T-helper 2 cell treated with Interferon-gamma antibody and Interleukin-4, amounts not matched to agents 5 μg/mL and 100 μg/mL, for 36 hours (primary cell): ENCODE measurements at regions not wholly inside any gene's neighbourhood (a gene's known extent, or its start where the extent isn't known, plus 50 kb on each side); places are given as distances from the start of the nearest gene placed in this dataset.
"Not testable (repeated sequence)": the region's sequence is repeated elsewhere in the genome, so short reads cannot be mapped to it uniquely, and the experiment has no call there.

Source experiments
- DNase-seq: peaks from one replicate; pipeline ENCODE4 v3.0.0; 2021; ENCODE audit warnings: low spot score
- H3K27ac Mint-ChIP-seq: one replicate; pipeline ENCODE4 v1.8.0; 2021; ENCODE audit warnings: mild to moderate bottlenecking, mixed read lengths
- H3K27me3 Mint-ChIP-seq: one replicate; pipeline ENCODE4 v1.8.0; 2021; ENCODE audit warnings: low read depth, mixed read lengths
- H3K36me3 Mint-ChIP-seq: one replicate; pipeline ENCODE4 v1.8.0; 2021; ENCODE audit warnings: low read depth, mixed read lengths
- H3K4me1 Mint-ChIP-seq: one replicate; pipeline ENCODE4 v1.8.0; 2021; ENCODE audit warnings: low read depth, mixed read lengths
- H3K4me3 Mint-ChIP-seq: one replicate; pipeline ENCODE4 v1.8.0; 2022; ENCODE audit warnings: mild to moderate bottlenecking, moderate library complexity, mixed read lengths
- H3K9me3 Mint-ChIP-seq: one replicate; pipeline ENCODE4 v1.8.0; 2021; ENCODE audit warnings: mixed read lengths

GRCh38 chr14:105938959-105939358 lies 412.6 kb downstream of the TMEM121 start:
- Mint-ChIP-seq H3K27ac (no peak overlapping the region), H3K27me3 (peaks cover 15% of the 10 kb centered on the region), H3K9me3 (peaks cover 13% of the 10 kb centered on the region), H3K4me3 (no peak overlapping the region), H3K4me1 (no peaks in the 10 kb centered on the region), H3K36me3 (no peaks in the 10 kb centered on the region)
- no peak for DNase-seq

- H3K27ac Mint-ChIP-seq, result no peak overlapping the region
- peaks cover 4% of the 10 kb centered on the region for H3K4me1 Mint-ChIP-seq
- peaks cover 8% of the 10 kb centered on the region for H3K27me3 Mint-ChIP-seq
- no peaks in the 10 kb centered on the region for H3K36me3 Mint-ChIP-seq
- no peak for DNase-seq
- peaks cover 13% of the 10 kb centered on the region for H3K9me3 Mint-ChIP-seq
- no peak overlapping the region for H3K4me3 Mint-ChIP-seq
Measured at GRCh38 chr14:105939810-105940508, 413.6 kb downstream of the TMEM121 start.

- H3K9me3 Mint-ChIP-seq, result peaks cover 13% of the 10 kb centered on the region
- no peak for DNase-seq
- no peak overlapping the region for H3K27ac Mint-ChIP-seq
- H3K4me3 Mint-ChIP-seq, result no peak overlapping the region
- peaks cover 7% of the 10 kb centered on the region for H3K4me1 Mint-ChIP-seq
- no peaks in the 10 kb centered on the region for H3K36me3 Mint-ChIP-seq
- H3K27me3 Mint-ChIP-seq, result peaks cover 2% of the 10 kb centered on the region
Measured at GRCh38 chr14:105940534-105941225, 414.3 kb downstream of the TMEM121 start.

GRCh38 chr14:105941226-105942166 lies 415.1 kb downstream of the TMEM121 start:
- peaks cover 2% of the 10 kb centered on the region for H3K27me3 Mint-ChIP-seq

GRCh38 chr14:105942725-105943124 lies 416.3 kb downstream of the TMEM121 start:
- not testable (repeated sequence) for H3K27me3 Mint-ChIP-seq, H3K4me1 Mint-ChIP-seq, H3K4me3 Mint-ChIP-seq, H3K36me3 Mint-ChIP-seq, DNase-seq, H3K27ac Mint-ChIP-seq
- peaks cover 13% of the 10 kb centered on the region for H3K9me3 Mint-ChIP-seq

More at GRCh38 chr14:105941226-105942166, 415.1 kb downstream of the TMEM121 start:
- H3K9me3 Mint-ChIP-seq, result peaks cover 13% of the 10 kb centered on the region
- H3K4me3 Mint-ChIP-seq, result no peak overlapping the region
- H3K4me1 Mint-ChIP-seq, result peaks cover 7% of the 10 kb centered on the region
- no peak for DNase-seq
- no peak overlapping the region for H3K27ac Mint-ChIP-seq
- no peaks in the 10 kb centered on the region for H3K36me3 Mint-ChIP-seq

GRCh38 chr14:105943973-105944602 lies 417.7 kb downstream of the TMEM121 start:
- no peak for DNase-seq
- Mint-ChIP-seq H3K4me3 (no peak overlapping the region), H3K27me3 (peaks cover 2% of the 10 kb centered on the region), H3K36me3 (no peaks in the 10 kb centered on the region), H3K27ac (no peak overlapping the region), H3K4me1 (peaks cover 9% of the 10 kb centered on the region), H3K9me3 (peaks cover 5% of the 10 kb centered on the region)

- no peaks in the 10 kb centered on the region for H3K9me3 Mint-ChIP-seq
- H3K36me3 Mint-ChIP-seq, result no peaks in the 10 kb centered on the region
- no peak overlapping the region for H3K27ac Mint-ChIP-seq
- H3K4me1 Mint-ChIP-seq, result peaks cover 11% of the 10 kb centered on the region
- peak; percentile 73 for DNase-seq
- H3K27me3 Mint-ChIP-seq, result peaks cover 3% of the 10 kb centered on the region
- H3K4me3 Mint-ChIP-seq, result no peak overlapping the region
Measured at GRCh38 chr14:105944632-105945610, 418.5 kb downstream of the TMEM121 start.

- Mint-ChIP-seq H3K9me3 (no peaks in the 10 kb centered on the region), H3K36me3 (no peaks in the 10 kb centered on the region), H3K27me3 (peaks cover 7% of the 10 kb centered on the region), H3K4me3 (no peak overlapping the region), H3K4me1 (peaks cover 11% of the 10 kb centered on the region), H3K27ac (no peak overlapping the region)
- DNase-seq, result no peak
Measured at GRCh38 chr14:105945896-105946295, 419.5 kb downstream of the TMEM121 start.

GRCh38 chr14:105947599-105947998 lies 421.2 kb downstream of the TMEM121 start:
- no peak for DNase-seq
- Mint-ChIP-seq H3K27me3 (peaks cover 13% of the 10 kb centered on the region), H3K4me3 (no peak overlapping the region), H3K36me3 (no peaks in the 10 kb centered on the region), H3K27ac (no peak overlapping the region), H3K9me3 (no peaks in the 10 kb centered on the region), H3K4me1 (peaks cover 11% of the 10 kb centered on the region)

GRCh38 chr14:105948955-105949354 lies 422.6 kb downstream of the TMEM121 start:
- H3K27ac Mint-ChIP-seq, DNase-seq, H3K9me3 Mint-ChIP-seq, H3K4me3 Mint-ChIP-seq, H3K36me3 Mint-ChIP-seq: not testable (repeated sequence)
- H3K4me1 Mint-ChIP-seq, result peaks cover 11% of the 10 kb centered on the region
- peaks cover 18% of the 10 kb centered on the region for H3K27me3 Mint-ChIP-seq

- not testable (repeated sequence) for H3K27ac Mint-ChIP-seq, H3K36me3 Mint-ChIP-seq, H3K4me3 Mint-ChIP-seq, DNase-seq, H3K9me3 Mint-ChIP-seq, H3K4me1 Mint-ChIP-seq
- H3K27me3 Mint-ChIP-seq, result peaks cover 28% of the 10 kb centered on the region
Measured at GRCh38 chr14:105950364-105950892, 424.0 kb downstream of the TMEM121 start.

GRCh38 chr14:105951399-105951798 lies 425.0 kb downstream of the TMEM121 start:
- Mint-ChIP-seq H3K4me1 (peaks cover 4% of the 10 kb centered on the region), H3K27ac (no peak overlapping the region), H3K27me3 (peaks cover 32% of the 10 kb centered on the region), H3K36me3 (no peaks in the 10 kb centered on the region), H3K9me3 (no peaks in the 10 kb centered on the region), H3K4me3 (no peak overlapping the region)
- DNase-seq, result no peak
